ENCODE measurements at regions not wholly inside any gene's neighbourhood (a gene's known extent, or its start where the extent isn't known, plus 50 kb on each side); places are given as distances from the start of the nearest gene placed in this dataset.

DNA sequence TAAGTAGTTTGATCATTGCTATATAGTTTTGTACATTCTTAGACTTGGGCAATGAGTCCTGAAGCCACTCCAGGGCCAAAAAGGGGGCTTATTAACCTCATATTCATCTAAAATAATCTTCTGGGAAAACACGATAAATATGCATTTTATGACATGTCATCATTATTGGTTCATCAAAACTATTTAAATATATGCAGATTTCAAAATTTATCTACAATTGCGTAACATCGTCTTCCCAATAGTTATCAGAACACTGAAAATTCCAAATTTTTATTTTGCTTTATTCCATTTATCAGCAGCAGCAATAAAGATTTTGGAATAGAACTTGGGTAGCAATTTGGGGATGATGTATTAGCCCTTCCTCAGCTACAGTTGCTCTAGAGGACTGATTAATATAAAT is 550.0 kb downstream of the IQCM start (continued):
- TF ChIP-seq RAD21 (IDR thresholded peaks at IDR 0.05; ENCODE audit: low read length) = no peak

DNA sequence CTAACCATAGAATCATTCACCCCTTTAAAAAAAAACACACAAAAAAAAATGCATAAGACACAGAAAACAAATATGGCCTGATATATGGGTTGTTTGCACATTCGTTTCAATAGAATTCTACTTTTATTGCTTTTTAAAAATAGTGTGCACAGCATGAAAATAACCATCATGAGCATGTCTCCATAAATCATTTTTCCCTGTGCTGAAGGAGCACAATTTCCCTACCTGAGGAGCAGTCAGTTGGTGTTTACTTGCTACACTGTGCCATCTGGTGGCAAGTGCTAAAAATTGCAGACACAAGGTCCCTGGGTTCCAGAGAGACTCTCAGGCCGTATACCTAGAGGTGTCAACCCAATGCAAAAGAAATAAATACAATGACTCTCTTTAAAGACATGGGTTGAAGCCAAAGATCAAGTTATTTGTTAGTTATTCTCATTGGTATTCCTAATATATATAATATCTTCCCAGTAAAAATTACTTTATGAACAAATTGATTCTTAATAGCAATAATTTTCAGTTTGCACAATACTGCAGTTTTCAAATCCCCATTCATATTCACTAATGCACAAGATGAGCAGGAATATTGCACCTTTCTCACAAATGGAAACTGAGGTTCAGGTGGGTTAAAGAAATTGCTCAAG is 551.4 kb downstream of the IQCM start:
- Histone ChIP-seq H3K4me3 (ENCODE audit: low read depth in 2 of 2, low read length in 1 of 2) (peak overlapping the region in 1 of 2 experiments; percentile 33; a peak in 1 of 4 replicates), H3K4me2 (no peak overlapping the region), H3K27me3 (ENCODE audit: insufficient read depth) (no peaks in the 10 kb centered on the region), H3K79me2 (ENCODE audit: insufficient read depth) (no peaks in the 10 kb centered on the region), H3K9me3 (no peaks in the 10 kb centered on the region), H3K4me1 (ENCODE audit: control insufficient read depth in 1 of 2, insufficient read depth in 2 of 2, low read depth in 1 of 2, low read length in 1 of 2) (peaks cover 0 to 16% of the 10 kb centered on the region in 2 experiments; a peak in 1 of 4 replicates), H3K9me2 (no peaks in the 10 kb centered on the region), H3K27ac (ENCODE audit: low read depth in 2 of 2, low read length in 1 of 2) (no peak overlapping the region), H4K20me1 (ENCODE audit: insufficient read depth) (no peaks in the 10 kb centered on the region), H2AFZ (ENCODE audit: low read depth) (no peak overlapping the region), H3F3A (replicated peaks; ENCODE audit: insufficient read depth) (no peaks in the 10 kb centered on the region), H3K36me3 (replicated peaks in 1 of 2; ENCODE audit: control insufficient read depth in 1 of 2, insufficient read depth in 2 of 2, low read length in 1 of 2) (no peaks in the 10 kb centered on the region), H3K9ac (no peak overlapping the region)
- ChIA-PET CTCF (interaction anchor here (0.6 to 1.1 kb wide), 4 partner anchors 9 to 1397 kb away, joined by 3 to 4 read pairs (median 3); no protein-coding TSS in a partner anchor), POLR2A (no interaction called here)
- TF ChIP-seq SMC3 (IDR thresholded peaks at IDR 0.05; ENCODE audit: low read depth, low read length) = peak; percentile 78
- TF ChIP-seq, protein P1, sequence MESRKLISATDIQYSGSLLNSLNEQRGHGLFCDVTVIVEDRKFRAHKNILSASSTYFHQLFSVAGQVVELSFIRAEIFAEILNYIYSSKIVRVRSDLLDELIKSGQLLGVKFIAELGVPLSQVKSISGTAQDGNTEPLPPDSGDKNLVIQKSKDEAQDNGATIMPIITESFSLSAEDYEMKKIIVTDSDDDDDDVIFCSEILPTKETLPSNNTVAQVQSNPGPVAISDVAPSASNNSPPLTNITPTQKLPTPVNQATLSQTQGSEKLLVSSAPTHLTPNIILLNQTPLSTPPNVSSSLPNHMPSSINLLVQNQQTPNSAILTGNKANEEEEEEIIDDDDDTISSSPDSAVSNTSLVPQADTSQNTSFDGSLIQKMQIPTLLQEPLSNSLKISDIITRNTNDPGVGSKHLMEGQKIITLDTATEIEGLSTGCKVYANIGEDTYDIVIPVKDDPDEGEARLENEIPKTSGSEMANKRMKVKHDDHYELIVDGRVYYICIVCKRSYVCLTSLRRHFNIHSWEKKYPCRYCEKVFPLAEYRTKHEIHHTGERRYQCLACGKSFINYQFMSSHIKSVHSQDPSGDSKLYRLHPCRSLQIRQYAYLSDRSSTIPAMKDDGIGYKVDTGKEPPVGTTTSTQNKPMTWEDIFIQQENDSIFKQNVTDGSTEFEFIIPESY (IDR thresholded peaks at IDR 0.05; ENCODE audit: borderline replicate concordance, low read depth) = no peak
- TF ChIP-seq FOXM1 (IDR thresholded peaks at IDR 0.05; ENCODE audit: low read depth) = no peak
- TF ChIP-seq, protein P2, sequence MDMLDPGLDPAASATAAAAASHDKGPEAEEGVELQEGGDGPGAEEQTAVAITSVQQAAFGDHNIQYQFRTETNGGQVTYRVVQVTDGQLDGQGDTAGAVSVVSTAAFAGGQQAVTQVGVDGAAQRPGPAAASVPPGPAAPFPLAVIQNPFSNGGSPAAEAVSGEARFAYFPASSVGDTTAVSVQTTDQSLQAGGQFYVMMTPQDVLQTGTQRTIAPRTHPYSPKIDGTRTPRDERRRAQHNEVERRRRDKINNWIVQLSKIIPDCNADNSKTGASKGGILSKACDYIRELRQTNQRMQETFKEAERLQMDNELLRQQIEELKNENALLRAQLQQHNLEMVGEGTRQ (IDR thresholded peaks at IDR 0.05; ENCODE audit: borderline replicate concordance, low read depth, low read length) = no peak
- TF ChIP-seq NFIC (IDR thresholded peaks at IDR 0.05; ENCODE audit: borderline replicate concordance) = no peak
- TF ChIP-seq, protein P3, sequence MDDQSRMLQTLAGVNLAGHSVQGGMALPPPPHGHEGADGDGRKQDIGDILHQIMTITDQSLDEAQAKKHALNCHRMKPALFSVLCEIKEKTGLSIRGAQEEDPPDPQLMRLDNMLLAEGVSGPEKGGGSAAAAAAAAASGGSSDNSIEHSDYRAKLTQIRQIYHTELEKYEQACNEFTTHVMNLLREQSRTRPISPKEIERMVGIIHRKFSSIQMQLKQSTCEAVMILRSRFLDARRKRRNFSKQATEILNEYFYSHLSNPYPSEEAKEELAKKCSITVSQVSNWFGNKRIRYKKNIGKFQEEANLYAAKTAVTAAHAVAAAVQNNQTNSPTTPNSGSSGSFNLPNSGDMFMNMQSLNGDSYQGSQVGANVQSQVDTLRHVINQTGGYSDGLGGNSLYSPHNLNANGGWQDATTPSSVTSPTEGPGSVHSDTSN (IDR thresholded peaks at IDR 0.05) = peak; percentile 28; the same call in 1 of the 2 replicates
- no peak for TF ChIP-seq RFX5 (IDR thresholded peaks at IDR 0.05; ENCODE audit: low read length)
- peak; percentile 78 for TF ChIP-seq RAD21 (IDR thresholded peaks at IDR 0.05; ENCODE audit: low read length)
- TF ChIP-seq CHD2 (IDR thresholded peaks at IDR 0.05; ENCODE audit: low read length, partially characterized antibody) = no peak
- no peak for TF ChIP-seq POLR2AphosphoS5 (IDR thresholded peaks at IDR 0.05; ENCODE audit: low read depth, low read length)
- no peak for TF ChIP-seq RCOR1 (IDR thresholded peaks at IDR 0.05; ENCODE audit: low read length)
- no peak for TF ChIP-seq SIN3A (IDR thresholded peaks at IDR 0.05; ENCODE audit: borderline replicate concordance, low read depth, low read length)
- no peak for TF ChIP-seq GATA2 (CRISPR knock-in tag; IDR thresholded peaks at IDR 0.05)
- TF ChIP-seq, protein P4, sequence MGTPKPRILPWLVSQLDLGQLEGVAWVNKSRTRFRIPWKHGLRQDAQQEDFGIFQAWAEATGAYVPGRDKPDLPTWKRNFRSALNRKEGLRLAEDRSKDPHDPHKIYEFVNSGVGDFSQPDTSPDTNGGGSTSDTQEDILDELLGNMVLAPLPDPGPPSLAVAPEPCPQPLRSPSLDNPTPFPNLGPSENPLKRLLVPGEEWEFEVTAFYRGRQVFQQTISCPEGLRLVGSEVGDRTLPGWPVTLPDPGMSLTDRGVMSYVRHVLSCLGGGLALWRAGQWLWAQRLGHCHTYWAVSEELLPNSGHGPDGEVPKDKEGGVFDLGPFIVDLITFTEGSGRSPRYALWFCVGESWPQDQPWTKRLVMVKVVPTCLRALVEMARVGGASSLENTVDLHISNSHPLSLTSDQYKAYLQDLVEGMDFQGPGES (IDR thresholded peaks at IDR 0.05; ENCODE audit: low read depth, low read length) = no peak
- TF ChIP-seq NRF1 (IDR thresholded peaks at IDR 0.05; ENCODE audit: low read depth, low read length) = 0 out of 2 replicates have a peak, but pooled peaks have one; percentile 9
- no peak for TF ChIP-seq GABPA (IDR thresholded peaks at IDR 0.05; ENCODE audit: low read depth)
- no peak for TF ChIP-seq TAF1 (IDR thresholded peaks at IDR 0.05; ENCODE audit: borderline replicate concordance, low read depth, low read length)
- 0 out of 2 replicates have a peak, but pooled peaks have one; percentile 12 for TF ChIP-seq TCF12 (IDR thresholded peaks at IDR 0.05)
- TF ChIP-seq, protein P5, sequence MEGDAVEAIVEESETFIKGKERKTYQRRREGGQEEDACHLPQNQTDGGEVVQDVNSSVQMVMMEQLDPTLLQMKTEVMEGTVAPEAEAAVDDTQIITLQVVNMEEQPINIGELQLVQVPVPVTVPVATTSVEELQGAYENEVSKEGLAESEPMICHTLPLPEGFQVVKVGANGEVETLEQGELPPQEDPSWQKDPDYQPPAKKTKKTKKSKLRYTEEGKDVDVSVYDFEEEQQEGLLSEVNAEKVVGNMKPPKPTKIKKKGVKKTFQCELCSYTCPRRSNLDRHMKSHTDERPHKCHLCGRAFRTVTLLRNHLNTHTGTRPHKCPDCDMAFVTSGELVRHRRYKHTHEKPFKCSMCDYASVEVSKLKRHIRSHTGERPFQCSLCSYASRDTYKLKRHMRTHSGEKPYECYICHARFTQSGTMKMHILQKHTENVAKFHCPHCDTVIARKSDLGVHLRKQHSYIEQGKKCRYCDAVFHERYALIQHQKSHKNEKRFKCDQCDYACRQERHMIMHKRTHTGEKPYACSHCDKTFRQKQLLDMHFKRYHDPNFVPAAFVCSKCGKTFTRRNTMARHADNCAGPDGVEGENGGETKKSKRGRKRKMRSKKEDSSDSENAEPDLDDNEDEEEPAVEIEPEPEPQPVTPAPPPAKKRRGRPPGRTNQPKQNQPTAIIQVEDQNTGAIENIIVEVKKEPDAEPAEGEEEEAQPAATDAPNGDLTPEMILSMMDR (IDR thresholded peaks at IDR 0.05) = peak; percentile 86
- WGBS (ENCODE audit: low lambda C conversion rate) = 6% methylated on average over 2 of the region's 2 CpGs
- peak; percentile 8 for DNase-seq

Data from SK-N-SH (cell line).